ENCODE measurements at regions not wholly inside any gene's neighbourhood (a gene's known extent, or its start where the extent isn't known, plus 50 kb on each side); places are given as distances from the start of the nearest gene placed in this dataset.

DNA sequence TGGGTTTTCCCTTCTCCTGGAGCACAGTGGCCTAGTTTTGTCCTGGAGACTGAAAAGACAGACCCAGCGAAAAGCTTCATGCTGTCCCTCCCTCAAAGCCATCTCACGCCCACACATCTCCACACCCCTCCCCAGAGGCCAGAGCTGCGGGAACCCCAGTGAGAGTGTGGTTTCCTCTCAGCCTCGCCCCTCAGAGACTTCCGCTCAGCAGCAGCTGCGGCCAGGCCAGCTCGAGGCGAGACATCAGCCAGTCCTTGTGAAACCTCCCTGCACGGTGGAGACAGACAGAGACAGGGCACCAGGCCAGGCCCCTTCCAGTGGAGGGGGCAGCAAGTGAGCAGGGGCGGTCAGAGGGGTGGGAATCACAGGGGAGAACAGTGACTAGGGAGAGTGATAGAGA is 77.0 kb upstream of the TNRC6C start:
- DNase-seq (ENCODE audit: extremely low spot score, unreplicated experiment): no peak
- H3K4me1 Mint-ChIP-seq (ENCODE audit: unreplicated experiment): peaks cover 25% of the 10 kb centered on the region
- no peaks in the 10 kb centered on the region for H3K9me3 Mint-ChIP-seq
- no peaks in the 10 kb centered on the region for H3K36me3 Mint-ChIP-seq
- no peak overlapping the region for H3K4me3 Mint-ChIP-seq
- H3K27ac Mint-ChIP-seq: no peak overlapping the region
- H3K27me3 Mint-ChIP-seq: peaks cover 35% of the 10 kb centered on the region
- TF ChIP-seq, protein P1, sequence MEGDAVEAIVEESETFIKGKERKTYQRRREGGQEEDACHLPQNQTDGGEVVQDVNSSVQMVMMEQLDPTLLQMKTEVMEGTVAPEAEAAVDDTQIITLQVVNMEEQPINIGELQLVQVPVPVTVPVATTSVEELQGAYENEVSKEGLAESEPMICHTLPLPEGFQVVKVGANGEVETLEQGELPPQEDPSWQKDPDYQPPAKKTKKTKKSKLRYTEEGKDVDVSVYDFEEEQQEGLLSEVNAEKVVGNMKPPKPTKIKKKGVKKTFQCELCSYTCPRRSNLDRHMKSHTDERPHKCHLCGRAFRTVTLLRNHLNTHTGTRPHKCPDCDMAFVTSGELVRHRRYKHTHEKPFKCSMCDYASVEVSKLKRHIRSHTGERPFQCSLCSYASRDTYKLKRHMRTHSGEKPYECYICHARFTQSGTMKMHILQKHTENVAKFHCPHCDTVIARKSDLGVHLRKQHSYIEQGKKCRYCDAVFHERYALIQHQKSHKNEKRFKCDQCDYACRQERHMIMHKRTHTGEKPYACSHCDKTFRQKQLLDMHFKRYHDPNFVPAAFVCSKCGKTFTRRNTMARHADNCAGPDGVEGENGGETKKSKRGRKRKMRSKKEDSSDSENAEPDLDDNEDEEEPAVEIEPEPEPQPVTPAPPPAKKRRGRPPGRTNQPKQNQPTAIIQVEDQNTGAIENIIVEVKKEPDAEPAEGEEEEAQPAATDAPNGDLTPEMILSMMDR (conservative IDR thresholded peaks at IDR 0.05): no peak

GRCh38 chr17:77882040-77882439 is 76.5 kb upstream of the TNRC6C start:
- DNase-seq (ENCODE audit: extremely low spot score, unreplicated experiment): no peak
- Mint-ChIP-seq H3K4me3 (no peak overlapping the region), H3K9me3 (no peaks in the 10 kb centered on the region), H3K4me1 (ENCODE audit: unreplicated experiment) (peaks cover 26% of the 10 kb centered on the region), H3K27ac (no peak overlapping the region), H3K27me3 (peaks cover 40% of the 10 kb centered on the region), H3K36me3 (no peaks in the 10 kb centered on the region)
- TF ChIP-seq, protein P1 (conservative IDR thresholded peaks at IDR 0.05): no peak

GRCh38 chr17:77882481-77883212 is 75.9 kb upstream of the TNRC6C start:
- DNase-seq (ENCODE audit: extremely low spot score, unreplicated experiment): no peak
- Mint-ChIP-seq H3K9me3 (no peaks in the 10 kb centered on the region), H3K36me3 (no peaks in the 10 kb centered on the region), H3K27ac (no peak overlapping the region), H3K4me3 (no peak overlapping the region), H3K4me1 (ENCODE audit: unreplicated experiment) (peaks cover 29% of the 10 kb centered on the region), H3K27me3 (peaks cover 41% of the 10 kb centered on the region)
- TF ChIP-seq, protein P1 (conservative IDR thresholded peaks at IDR 0.05): no peak

GRCh38 chr17:77883213-77883650 is 75.3 kb upstream of the TNRC6C start:
- H3K27ac Mint-ChIP-seq: no peak overlapping the region
- DNase-seq (ENCODE audit: extremely low spot score, unreplicated experiment): no peak
- no peaks in the 10 kb centered on the region for H3K9me3 Mint-ChIP-seq
- H3K4me3 Mint-ChIP-seq: no peak overlapping the region
- H3K36me3 Mint-ChIP-seq: no peaks in the 10 kb centered on the region
- H3K4me1 Mint-ChIP-seq (ENCODE audit: unreplicated experiment): peaks cover 33% of the 10 kb centered on the region
- peaks cover 45% of the 10 kb centered on the region for H3K27me3 Mint-ChIP-seq
- TF ChIP-seq, protein P1 (conservative IDR thresholded peaks at IDR 0.05): no peak

GRCh38 chr17:77884019-77884418 is 74.5 kb upstream of the TNRC6C start:
- no peaks in the 10 kb centered on the region for H3K36me3 Mint-ChIP-seq
- peaks cover 35% of the 10 kb centered on the region for H3K4me1 Mint-ChIP-seq (ENCODE audit: unreplicated experiment)
- no peak for DNase-seq (ENCODE audit: extremely low spot score, unreplicated experiment)
- TF ChIP-seq, protein P1 (conservative IDR thresholded peaks at IDR 0.05): no peak
- peaks cover 49% of the 10 kb centered on the region for H3K27me3 Mint-ChIP-seq
- H3K4me3 Mint-ChIP-seq: no peak overlapping the region
- no peaks in the 10 kb centered on the region for H3K9me3 Mint-ChIP-seq
- no peak overlapping the region for H3K27ac Mint-ChIP-seq
